Testis (tissue), 2 donors: ENCODE measurements at regions not wholly inside any gene's neighbourhood (a gene's known extent, or its start where the extent isn't known, plus 50 kb on each side); places are given as distances from the start of the nearest gene placed in this dataset.

ENCODE experiments used
- DNase-seq: peaks from one replicate; pipeline ENCODE4 v3.0.0-alpha.2; 2019
- H3K27ac ChIP-seq, 2 donors: fragments of 200-600 bp; sonication (generic); one replicate each; pipeline ENCODE4 v1.5.1; 2019
- H3K27me3 ChIP-seq: fragments of 200-600 bp; sonication (generic); one replicate; pipeline ENCODE4 v1.5.1; 2019
- H3K36me3 ChIP-seq: fragments of 200-600 bp; sonication (generic); one replicate; pipeline ENCODE4 v1.5.1; 2017; ENCODE audit warnings: low read depth; ENCODE audit errors: missing control alignments
- H3K4me1 ChIP-seq: fragments of 200-600 bp; sonication (generic); one replicate; pipeline ENCODE4 v1.5.1; 2019
- H3K4me3 ChIP-seq, 2 donors: fragments of 200-600 bp; sonication (generic); one replicate each; pipeline ENCODE4 v1.5.1; 2017 to 2019
- H3K9me3 ChIP-seq: fragments of 200-600 bp; sonication (generic); one replicate; pipeline ENCODE4 v1.5.1; 2017
- POLR2A ChIP-seq: fragments of 450-650 bp; IDR thresholded peaks from one replicate; pipeline ENCODE4 v1.6.1; 2017; ENCODE audit warnings: antibody characterized with exemption, mild to moderate bottlenecking, moderate library complexity
- WGBS, 2 donors: methylation state at CpG; one replicate each; pipeline ENCODE4 v1.1.5; 2018; 5-methylcytosine and 5-hydroxymethylcytosine counted together
- intact Hi-C: fragments of 100-400 bp; cut with DNase I; formaldehyde crosslinking; loops from one replicate; pipeline ENCODE4 v1.15.1; 2023; ENCODE audit warnings: low total_unique reads
- TF ChIP-seq, protein P1 (sequence below), 3 experiments: fragments of 450-650 bp in 2 of 3; fragments of 200-600 bp in 1 of 3; sonication (generic) in 1 of 3; IDR thresholded peaks; one replicate each; pipeline ENCODE4 v1.5.1; 2016 to 2019; ENCODE audit warnings: antibody characterized with exemption in 3 of 3, mild to moderate bottlenecking in 2 of 3, moderate library complexity in 1 of 3

DNA sequence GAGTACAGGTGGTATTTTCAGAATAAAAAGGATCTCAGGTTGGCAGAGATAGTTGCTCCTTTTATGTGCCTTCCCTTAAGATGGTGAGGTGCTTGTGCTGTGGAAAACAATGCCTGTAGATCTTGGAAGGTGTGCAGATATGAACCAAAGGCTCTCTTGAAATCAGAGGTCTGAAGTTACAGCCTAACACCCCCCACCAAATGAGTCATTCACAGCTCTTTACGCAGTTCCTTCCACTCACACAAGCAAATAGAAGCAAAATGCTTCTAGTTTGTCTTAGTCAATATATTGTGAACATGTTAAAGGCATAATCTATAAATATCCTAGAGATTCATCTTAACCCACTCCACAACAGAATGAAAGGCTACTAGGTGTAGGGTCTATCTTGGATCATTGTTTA is 128.9 kb upstream of the NR5A2 start:
- H3K36me3 ChIP-seq, result no peaks in the 10 kb centered on the region
- DNase-seq, result no peak
- WGBS, 2 donors, result 91 to 95% methylated on average over 1 of the region's 1 CpG
- intact Hi-C loops, result no loop called here
- no peak overlapping the region for H3K4me3 ChIP-seq
- H3K27ac ChIP-seq, result no peak overlapping the region
- no peak for TF ChIP-seq POLR2A
- TF ChIP-seq, protein P1, sequence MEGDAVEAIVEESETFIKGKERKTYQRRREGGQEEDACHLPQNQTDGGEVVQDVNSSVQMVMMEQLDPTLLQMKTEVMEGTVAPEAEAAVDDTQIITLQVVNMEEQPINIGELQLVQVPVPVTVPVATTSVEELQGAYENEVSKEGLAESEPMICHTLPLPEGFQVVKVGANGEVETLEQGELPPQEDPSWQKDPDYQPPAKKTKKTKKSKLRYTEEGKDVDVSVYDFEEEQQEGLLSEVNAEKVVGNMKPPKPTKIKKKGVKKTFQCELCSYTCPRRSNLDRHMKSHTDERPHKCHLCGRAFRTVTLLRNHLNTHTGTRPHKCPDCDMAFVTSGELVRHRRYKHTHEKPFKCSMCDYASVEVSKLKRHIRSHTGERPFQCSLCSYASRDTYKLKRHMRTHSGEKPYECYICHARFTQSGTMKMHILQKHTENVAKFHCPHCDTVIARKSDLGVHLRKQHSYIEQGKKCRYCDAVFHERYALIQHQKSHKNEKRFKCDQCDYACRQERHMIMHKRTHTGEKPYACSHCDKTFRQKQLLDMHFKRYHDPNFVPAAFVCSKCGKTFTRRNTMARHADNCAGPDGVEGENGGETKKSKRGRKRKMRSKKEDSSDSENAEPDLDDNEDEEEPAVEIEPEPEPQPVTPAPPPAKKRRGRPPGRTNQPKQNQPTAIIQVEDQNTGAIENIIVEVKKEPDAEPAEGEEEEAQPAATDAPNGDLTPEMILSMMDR (IDR thresholded peaks at IDR 0.05), result no peak
- H3K4me1 ChIP-seq, result no peaks in the 10 kb centered on the region
- no peaks in the 10 kb centered on the region for H3K27me3 ChIP-seq
- no peaks in the 10 kb centered on the region for H3K9me3 ChIP-seq

DNA sequence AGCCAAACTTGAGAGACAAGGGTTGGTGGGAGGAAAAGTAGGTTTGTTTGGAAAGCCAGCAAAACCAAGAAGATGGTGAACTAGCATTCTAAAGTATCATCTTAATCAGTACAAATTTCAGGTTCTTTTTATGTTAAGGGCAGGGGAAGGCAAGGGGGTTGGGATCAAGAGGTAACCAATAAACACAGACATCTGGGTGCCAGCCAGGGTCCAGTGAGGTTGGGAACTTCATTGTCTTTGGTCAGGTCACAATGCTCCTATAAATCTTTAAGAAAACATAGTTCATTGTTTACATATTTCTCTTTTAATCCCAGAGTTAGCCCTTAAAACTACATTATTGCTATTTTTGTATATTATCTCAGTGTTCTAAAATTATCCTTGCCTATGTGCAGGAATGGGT is 126.2 kb upstream of the NR5A2 start:
- H3K4me1 ChIP-seq, result no peaks in the 10 kb centered on the region
- no peaks in the 10 kb centered on the region for H3K36me3 ChIP-seq
- intact Hi-C loops, result no loop called here
- no peak overlapping the region for H3K4me3 ChIP-seq
- H3K9me3 ChIP-seq, result no peaks in the 10 kb centered on the region
- H3K27ac ChIP-seq, result no peak overlapping the region
- H3K27me3 ChIP-seq, result no peaks in the 10 kb centered on the region
- TF ChIP-seq, protein P1 (IDR thresholded peaks at IDR 0.05), result no peak
- no peak for TF ChIP-seq POLR2A
- no peak for DNase-seq

DNA sequence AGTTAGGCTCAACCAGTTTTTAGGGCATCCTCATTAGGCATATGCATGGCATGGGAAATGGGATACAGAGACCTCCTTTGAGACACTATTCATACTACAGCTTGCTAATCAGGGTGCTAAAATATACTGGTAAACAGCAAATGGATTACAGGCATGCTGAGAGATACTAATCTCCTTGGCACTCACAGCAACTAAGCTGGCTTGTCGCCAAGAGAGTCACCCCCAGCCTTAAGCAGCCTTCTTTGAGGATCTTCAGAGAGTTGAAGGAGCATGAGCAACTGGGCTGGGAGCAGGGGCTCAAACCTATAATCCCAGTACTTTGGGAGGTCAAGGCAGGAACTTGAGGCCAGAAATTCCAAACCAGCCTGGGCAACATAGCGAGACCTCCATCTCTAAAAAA is 120.1 kb upstream of the NR5A2 start:
- 79 to 92% methylated on average over 2 of the region's 2 CpGs for WGBS, 2 donors
- Histone ChIP-seq H3K4me3 (no peak overlapping the region), H3K36me3 (no peaks in the 10 kb centered on the region), H3K4me1 (no peaks in the 10 kb centered on the region), H3K27me3 (no peaks in the 10 kb centered on the region), H3K9me3 (no peaks in the 10 kb centered on the region), H3K27ac (no peak overlapping the region)
- TF ChIP-seq, protein P1 (IDR thresholded peaks at IDR 0.05), result no peak
- TF ChIP-seq POLR2A, result no peak
- no peak for DNase-seq
- intact Hi-C loops, result no loop called here

DNA sequence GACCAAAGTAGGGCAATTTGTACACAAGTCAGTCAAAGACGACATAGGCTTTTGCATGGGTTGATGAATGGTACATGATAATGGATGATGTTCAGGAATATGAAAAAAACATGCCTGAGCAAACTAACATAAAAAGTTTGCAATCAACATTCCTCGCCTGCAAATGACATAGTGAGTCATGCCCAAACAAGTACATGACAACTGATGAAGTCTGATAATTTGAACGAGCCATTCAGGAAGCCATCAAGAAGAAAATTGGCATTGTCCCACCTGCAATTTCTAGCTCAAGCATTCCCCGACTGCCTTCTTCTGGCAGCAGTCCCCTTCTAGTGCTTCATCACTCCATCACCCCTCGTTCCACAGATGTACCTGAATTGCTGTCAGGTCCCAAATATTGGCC is 118.4 kb upstream of the NR5A2 start:
- no peak overlapping the region for H3K27ac ChIP-seq
- no peak for DNase-seq
- no peaks in the 10 kb centered on the region for H3K27me3 ChIP-seq
- no peaks in the 10 kb centered on the region for H3K36me3 ChIP-seq
- no peaks in the 10 kb centered on the region for H3K4me1 ChIP-seq
- H3K4me3 ChIP-seq, result no peak overlapping the region
- intact Hi-C loops, result no loop called here
- WGBS, 2 donors, result 79 to 80% methylated on average over 5 of the region's 5 CpGs
- TF ChIP-seq POLR2A, result no peak
- TF ChIP-seq, protein P1 (IDR thresholded peaks at IDR 0.05), result no peak
- H3K9me3 ChIP-seq, result no peaks in the 10 kb centered on the region

DNA sequence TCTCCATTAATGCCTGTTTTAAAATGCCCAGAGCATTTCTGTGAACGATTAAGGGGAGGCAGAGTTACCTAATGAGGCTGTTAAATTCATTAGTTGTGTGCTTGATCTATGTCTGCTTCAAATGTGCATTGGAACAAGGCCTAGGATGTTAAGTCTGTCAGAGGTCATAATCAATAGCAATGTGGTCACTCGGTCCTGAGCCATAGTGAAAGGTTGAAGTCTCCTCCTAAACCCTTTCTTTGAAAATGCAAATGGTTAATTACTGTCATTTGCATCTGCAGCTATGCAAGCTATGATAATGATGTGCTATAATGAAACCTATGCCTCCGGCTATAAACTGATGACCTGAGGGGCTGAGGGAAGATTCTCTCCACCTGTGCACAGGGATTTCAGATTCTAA is 114.2 kb upstream of the NR5A2 start:
- WGBS, 2 donors, result 60 to 73% methylated on average over 3 of the region's 3 CpGs
- H3K9me3 ChIP-seq, result no peaks in the 10 kb centered on the region
- DNase-seq, result no peak
- intact Hi-C loops, result no loop called here
- H3K27ac ChIP-seq, result no peak overlapping the region
- no peaks in the 10 kb centered on the region for H3K4me1 ChIP-seq
- H3K27me3 ChIP-seq, result no peaks in the 10 kb centered on the region
- no peak for TF ChIP-seq POLR2A
- TF ChIP-seq, protein P1 (IDR thresholded peaks at IDR 0.05), result no peak
- no peaks in the 10 kb centered on the region for H3K36me3 ChIP-seq
- H3K4me3 ChIP-seq, result no peak overlapping the region
